Testis (tissue), 2 donors: ENCODE measurements at regions not wholly inside any gene's neighbourhood (a gene's known extent, or its start where the extent isn't known, plus 50 kb on each side); places are given as distances from the start of the nearest gene placed in this dataset.

Source experiments
- CTCF ChIP-seq, 3 experiments: fragments of 450-650 bp in 2 of 3; fragments of 200-600 bp in 1 of 3; sonication (generic) in 1 of 3; IDR thresholded peaks; one replicate each; pipeline ENCODE4 v1.5.1; 2016 to 2019; ENCODE audit warnings: antibody characterized with exemption in 3 of 3, mild to moderate bottlenecking in 2 of 3, moderate library complexity in 1 of 3
- POLR2A ChIP-seq: fragments of 450-650 bp; IDR thresholded peaks from one replicate; pipeline ENCODE4 v1.6.1; 2017; ENCODE audit warnings: antibody characterized with exemption, mild to moderate bottlenecking, moderate library complexity

GRCh38 chr11:109974523-109974922 lies 118.7 kb upstream of the ZC3H12C start:
- TF ChIP-seq POLR2A (no peak), CTCF (IDR thresholded peaks at IDR 0.05) (no peak)
